ENCODE measurements at regions not wholly inside any gene's neighbourhood (a gene's known extent, or its start where the extent isn't known, plus 50 kb on each side); places are given as distances from the start of the nearest gene placed in this dataset.

GRCh38 chr4:183773790-183774189, 114.7 kb downstream of the TRAPPC11 start:
- TF ChIP-seq EZH2 (IDR thresholded peaks at IDR 0.05; ENCODE audit: borderline replicate concordance, low read length) (no peak), CTCF (IDR thresholded peaks at IDR 0.05; ENCODE audit: low read length) (no peak)
